ENCODE measurements at regions not wholly inside any gene's neighbourhood (a gene's known extent, or its start where the extent isn't known, plus 50 kb on each side); places are given as distances from the start of the nearest gene placed in this dataset.

GRCh38 chr16:76123966-76124365 lies 153.2 kb upstream of the CNTNAP4 start:
- no peak for TF ChIP-seq CTCF (IDR thresholded peaks at IDR 0.05)
- no peak for TF ChIP-seq EP300 (IDR thresholded peaks at IDR 0.05)
- TF ChIP-seq POLR2A (IDR thresholded peaks at IDR 0.05) = no peak
